ENCODE measurements at regions not wholly inside any gene's neighbourhood (a gene's known extent, or its start where the extent isn't known, plus 50 kb on each side); places are given as distances from the start of the nearest gene placed in this dataset.

DNA sequence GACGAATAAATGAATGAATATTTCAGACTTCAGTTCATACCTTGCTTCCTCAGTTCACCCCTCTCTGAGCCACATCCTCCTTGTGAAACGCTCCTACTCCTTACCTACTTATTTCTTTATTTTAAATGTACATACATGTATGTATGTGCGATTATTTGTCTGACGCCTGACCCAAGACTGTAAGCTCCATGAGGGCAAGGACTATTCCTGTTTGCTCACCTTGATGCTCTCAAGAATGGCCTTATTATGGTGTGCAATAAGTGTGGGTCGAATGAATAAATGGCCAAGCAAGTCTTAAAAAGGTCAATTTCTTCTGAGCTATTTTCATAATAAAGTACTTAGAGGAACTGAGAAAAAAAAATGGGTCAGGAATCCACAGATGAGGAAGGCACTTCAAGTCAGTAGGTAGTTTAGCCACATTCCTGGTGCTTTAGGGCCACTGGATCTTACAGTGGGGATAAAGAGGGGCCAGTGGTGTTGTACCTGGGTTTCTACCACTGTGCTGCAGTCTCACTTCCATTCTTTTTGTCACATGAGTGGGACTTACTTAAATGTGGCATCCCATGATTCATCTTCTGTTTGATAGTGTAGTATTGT, 74.7 kb downstream of the SDC1 start:
- no peak for DNase-seq

DNA sequence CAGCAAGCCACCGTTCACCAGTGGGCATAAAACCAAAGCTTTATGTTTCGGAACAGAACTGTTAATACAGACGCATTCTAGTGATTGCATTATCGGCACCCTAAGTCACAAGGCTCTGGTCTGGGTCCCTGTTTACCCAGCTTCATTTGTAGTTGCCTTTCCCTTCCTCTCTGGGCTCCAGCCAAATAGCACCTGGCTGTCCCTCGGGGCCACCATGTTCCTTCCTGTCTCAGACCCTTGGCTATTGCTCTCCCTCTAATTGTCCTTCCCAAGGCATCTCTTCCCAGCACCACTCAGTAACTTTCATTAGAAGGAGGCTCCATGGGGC, 75.3 kb downstream of the SDC1 start:
- no peak for DNase-seq

- DNase-seq = no peak
Observed at GRCh38 chr2:20148923-20149702, 75.8 kb downstream of the SDC1 start.

GRCh38 chr2:20148426-20148922, 76.5 kb downstream of the SDC1 start:
- no peak for DNase-seq

DNA sequence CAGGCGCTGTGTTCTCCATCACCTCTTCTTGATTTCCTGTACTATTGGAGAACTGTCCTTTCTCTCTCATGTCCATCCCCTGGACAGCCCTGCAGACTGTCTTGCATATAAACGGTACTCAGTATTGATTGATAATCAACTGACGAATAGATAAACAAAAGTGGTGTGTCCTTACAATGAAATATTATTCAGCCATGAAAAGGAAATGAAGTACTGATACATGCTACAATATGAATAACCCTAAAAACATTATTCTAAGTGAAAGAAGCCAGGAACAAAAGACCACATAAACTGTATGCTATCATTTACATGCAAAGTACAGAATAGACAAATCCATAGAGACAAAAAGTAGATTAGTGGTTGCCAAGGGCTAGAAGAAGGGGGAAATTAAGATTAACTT, 77.6 kb downstream of the SDC1 start:
- DNase-seq = no peak

DNA sequence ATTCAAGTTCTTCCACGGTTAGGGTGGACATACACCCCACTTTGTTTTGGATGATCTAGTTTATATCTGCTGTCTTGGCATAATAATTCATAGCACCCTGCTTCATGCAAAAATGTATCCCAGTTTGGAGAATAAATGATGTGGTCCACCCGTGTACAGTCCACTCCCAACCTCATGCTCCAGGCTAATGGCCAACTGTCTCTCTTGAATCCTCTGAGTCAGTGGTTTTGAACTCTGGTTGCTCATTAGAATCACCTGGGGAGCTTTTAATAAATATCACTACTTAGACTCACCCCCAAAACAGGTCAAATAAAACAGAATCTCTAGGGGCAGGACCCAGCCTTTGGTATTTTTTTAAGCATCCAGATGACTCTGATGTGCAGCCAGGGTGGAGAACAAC, 78.5 kb downstream of the SDC1 start:
- DNase-seq = no peak

- DNase-seq = no peak
Observed at GRCh38 chr2:20145497-20146193, 79.3 kb downstream of the SDC1 start.

GRCh38 chr2:20144861-20145260, 80.1 kb downstream of the SDC1 start:
- DNase-seq = no peak

DNA sequence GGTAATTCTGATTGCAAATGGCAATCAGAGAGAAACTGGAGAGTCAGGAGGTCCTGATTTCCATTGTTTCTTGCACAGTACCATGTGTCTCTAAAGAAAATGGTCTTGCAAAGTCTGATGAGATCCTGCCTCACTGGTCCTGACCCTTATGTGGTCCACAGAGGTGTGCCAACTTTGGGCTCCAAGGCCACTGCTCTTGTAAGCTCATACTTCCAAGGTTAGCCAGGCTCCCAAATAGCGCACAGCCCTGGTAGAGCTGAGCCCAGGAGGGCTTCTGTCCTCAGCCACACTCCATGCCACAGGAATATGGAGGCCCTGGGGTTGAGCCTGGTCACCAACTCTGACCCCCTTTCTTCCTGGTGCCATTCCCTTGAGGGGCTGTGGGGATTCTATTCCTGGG, 80.7 kb downstream of the SDC1 start:
- DNase-seq = no peak

- DNase-seq = no peak
Observed at GRCh38 chr2:20143263-20143662, 81.7 kb downstream of the SDC1 start.

GRCh38 chr2:20141806-20142205, 83.1 kb downstream of the SDC1 start:
- DNase-seq = no peak

DNA sequence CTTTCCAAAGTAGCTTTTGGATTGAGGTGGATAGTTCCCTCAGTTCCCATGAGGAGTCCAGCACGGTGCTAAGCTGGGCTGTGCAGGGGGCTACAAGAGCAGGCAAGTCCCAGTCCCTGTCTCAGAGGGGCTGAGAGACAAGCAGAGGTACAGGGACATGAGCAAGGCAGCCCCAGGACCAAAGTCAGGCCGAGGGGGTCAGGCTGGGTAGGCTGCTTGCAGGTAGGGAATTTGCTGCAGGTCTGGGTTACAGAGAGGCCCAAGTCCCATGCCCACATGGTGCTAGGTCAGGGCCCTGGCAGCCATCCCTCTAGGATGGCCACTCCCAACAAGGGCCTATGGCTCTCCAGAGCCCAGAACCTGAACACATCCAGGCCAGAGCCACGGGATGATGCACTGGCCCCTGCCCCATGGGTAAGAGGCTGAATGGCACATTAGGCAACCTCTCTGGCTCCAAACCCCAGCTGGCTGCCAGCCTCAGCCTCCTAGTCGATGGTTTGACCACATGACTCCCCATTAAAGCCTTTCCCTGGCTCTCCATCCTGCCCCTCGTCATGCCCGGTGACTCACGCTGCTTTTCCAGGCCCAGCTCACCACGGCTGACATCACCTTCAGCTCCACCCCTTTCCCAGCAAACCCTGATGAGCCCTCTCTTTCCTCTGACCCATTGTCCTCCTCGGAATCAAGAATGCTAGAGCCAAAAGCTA, 83.7 kb downstream of the SDC1 start:
- DNase-seq = no peak

DNA sequence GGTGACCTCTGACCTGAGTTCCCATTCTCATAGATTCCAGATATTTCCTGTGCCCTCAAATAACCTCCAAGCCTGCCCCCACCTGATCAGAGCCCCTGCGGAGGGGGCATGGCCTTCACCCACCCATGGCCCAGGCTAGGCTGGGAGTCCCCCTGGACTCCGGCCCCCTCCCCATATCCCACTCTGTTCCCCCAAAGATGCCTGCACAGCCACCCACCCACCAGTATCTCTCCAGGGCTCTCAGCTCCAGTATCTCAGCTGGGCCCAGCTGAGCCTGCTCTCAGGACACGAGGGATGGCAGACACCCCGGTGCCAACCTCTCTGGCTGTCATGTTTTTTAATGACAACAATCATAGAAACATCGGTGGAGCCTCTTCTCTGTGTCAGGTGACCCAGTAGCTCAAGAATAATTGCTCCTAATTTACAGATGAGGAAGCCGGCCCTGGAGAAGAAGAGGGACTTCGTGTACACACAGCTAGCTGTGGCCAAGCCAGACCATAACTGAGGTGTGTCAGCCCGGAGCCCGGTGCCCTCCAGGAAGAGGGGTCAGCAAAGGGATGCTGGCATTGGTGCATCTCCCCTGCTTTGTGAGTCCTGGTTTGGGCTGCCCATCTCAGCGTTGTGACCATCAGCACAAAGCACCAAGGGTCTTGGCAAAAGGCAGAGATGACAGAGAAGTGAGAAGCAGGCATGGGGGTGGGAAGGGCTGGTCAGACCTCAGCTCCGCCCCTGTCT, 84.4 kb downstream of the SDC1 start:
- no peak for DNase-seq

DNA sequence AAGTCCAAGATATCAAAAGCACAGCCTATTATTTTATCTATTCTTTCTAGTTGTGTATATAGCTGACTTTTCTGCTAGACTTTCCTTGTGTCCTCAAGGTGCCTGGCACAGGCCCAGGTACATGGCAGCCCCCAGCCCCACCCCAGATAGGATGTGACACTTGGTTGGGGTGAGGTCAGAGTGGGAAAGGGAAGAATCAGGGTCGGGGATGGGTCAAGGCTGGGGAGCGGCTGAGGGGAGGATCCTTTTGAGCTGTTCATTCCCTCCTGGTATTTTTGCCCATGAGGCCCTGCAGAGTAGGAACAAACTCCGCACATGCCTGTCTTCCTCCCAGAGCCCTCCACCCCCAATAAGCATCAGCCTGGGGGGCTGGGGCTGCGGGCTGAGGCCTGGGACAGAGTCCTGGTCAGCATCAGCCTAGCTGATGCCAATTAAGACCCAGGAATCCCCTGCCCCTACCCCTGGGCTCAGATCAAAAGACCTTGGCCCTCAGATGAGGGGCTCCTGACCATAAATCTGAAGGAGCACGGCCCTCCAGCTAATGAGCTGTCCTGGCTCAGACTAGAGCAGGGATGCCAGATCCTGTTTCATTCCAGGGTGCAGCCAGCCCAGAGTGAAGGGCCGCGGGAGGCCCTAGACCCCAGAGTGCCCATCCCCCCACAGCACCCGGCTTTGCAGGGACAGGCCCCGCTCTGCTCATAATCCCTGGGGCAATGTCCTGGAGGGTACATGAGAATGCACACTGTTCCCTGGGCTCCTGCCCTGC, 85.3 kb downstream of the SDC1 start:
- no peak for DNase-seq

DNA sequence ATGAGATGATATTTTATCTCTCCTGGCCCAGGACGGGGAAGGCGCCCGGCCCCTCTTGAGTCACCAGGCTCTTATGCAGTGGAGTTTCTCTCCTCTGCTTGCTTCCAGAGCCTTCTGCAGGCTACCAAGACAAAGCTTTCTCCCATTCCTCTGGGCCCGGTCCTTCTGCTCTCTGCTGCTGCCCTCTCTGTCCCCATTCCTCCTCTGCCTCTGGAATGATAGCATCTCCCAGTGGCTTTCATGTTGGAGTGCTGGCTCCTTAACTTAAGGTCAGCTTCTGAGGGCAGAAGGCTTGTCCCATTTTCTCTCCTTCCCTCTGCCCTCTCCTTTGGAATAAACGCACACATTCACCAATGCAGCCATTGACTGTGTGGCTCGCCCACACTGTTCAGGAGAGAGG, 86.2 kb downstream of the SDC1 start:
- DNase-seq = no peak

DNA sequence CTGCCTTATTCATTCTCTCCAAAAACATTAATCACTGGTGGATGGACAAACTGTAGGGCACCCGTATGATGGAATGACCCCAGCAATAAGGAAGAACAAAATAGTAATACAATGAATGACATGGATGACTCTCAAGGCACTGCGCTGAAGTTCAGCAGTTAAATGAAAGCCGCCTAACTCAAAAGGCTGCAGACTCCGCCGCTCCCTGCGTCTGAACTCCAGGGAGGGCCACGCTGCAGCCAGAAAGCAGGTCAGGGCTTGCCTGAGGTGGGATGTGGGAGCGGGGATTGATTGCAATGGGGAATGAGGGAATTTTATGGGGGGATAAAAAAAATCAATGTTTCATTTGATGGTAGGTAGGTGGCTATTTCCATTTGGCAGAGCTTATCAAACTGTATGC, 86.5 kb upstream of the LAPTM4A start:
- no peak for DNase-seq

DNA sequence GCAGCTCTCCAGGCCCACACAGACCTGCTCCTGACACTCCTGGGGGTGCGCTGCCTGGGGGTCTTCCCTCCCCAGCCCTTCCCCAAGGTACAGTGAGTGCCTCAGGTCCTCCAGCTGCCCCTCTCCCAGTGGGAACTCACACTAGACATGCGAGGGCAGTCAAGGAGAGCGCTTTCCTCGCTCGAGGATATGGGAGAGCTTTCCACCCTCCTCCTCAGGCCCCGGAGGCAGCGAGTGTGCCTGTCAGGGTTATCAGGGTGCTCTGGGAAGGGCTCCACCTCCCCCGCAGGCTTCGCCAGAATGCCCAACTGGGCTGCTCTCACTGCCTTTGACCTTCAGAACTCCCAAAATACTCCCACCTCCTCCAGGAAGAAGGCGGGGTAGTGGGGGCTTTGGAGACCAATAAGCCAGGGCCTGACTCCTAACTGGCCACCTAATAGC, 85.7 kb upstream of the LAPTM4A start:
- DNase-seq = no peak

GRCh38 chr2:20136149-20136548, 84.7 kb upstream of the LAPTM4A start:
- no peak for DNase-seq

DNA sequence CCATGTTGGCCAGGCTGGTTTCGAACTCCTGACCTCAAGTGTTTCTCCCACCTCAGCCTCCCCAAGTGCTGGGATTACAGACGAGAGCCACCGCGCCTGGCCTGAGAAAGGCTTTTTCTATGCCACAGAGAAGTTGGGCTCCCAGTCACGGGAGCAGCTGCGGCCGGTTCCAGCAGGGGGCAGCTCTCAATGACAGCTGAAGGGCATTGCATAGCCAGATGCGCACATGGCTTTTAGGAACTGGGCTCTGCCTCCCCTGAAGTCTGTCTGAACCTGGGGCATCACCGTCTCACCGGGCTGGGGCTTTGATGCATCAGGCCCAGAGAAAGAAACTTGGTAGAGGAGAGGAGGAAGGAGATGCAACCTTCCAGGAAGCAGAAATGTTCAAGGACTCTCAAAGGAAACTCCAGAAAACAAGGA, 84.2 kb upstream of the LAPTM4A start:
- DNase-seq = peak; percentile 22

DNA sequence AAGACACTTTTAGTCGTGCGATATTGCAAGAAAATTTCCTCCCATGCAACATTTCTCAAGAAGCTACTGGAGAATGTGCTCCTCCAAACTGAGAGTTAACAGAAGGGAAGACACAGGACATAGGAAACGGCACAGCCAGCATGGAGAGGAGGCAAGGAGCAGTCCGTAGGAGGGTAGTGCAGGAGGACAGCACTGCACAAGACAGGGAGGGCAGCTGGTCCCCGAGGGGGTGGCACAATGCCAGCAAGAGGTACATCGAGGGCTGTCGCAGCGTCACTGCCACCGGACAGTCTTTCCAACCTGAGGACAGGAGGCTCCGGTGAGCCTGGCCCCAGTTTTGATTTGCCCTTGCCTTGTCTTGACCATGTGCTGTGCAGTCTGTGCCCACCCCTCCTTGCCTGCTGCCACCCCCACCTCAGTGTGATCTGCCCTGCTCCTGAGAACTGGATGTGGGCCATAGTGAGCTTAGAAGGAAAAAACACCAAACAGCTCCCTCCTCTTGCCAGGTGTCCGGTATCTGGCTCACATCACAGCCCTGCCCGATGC, 81.6 kb upstream of the LAPTM4A start:
- DNase-seq = no peak

GRCh38 chr2:20130821-20131645, 79.6 kb upstream of the LAPTM4A start:
- DNase-seq = no peak

Measured in CD4-positive, alpha-beta T cell treated with Interleukin-17A for 4 hours (primary cell).